ENCODE measurements at regions not wholly inside any gene's neighbourhood (a gene's known extent, or its start where the extent isn't known, plus 50 kb on each side); places are given as distances from the start of the nearest gene placed in this dataset.

- TF ChIP-seq CREB1 (IDR thresholded peaks at IDR 0.05) (no peak), HDAC2 (IDR thresholded peaks at IDR 0.05; ENCODE audit: borderline replicate concordance in 1 of 2, low read depth in 2 of 2, low read length in 2 of 2) (no peak), TBP (IDR thresholded peaks at IDR 0.05; ENCODE audit: low read depth, low read length) (no peak)
- ChIA-PET CTCF (ENCODE audit: partially characterized antibody) (no interaction called here), POLR2A (ENCODE audit: partially characterized antibody) (no interaction called here)
- H2BK20ac ChIP-seq (ENCODE audit: low read length) = no peak overlapping the region
- no peak overlapping the region for H3K9ac ChIP-seq (replicated peaks in 1 of 4; ENCODE audit: extremely low read depth in 1 of 4, low read depth in 3 of 4, low read length in 3 of 4)
- no peaks in the 10 kb centered on the region for H3K27me3 ChIP-seq (replicated peaks in 1 of 4; ENCODE audit: control insufficient read depth in 3 of 4, extremely low read depth in 1 of 4, insufficient read depth in 3 of 4, low read length in 3 of 4)
- no peaks in the 10 kb centered on the region for H3K4me1 ChIP-seq (replicated peaks in 1 of 4; ENCODE audit: control insufficient read depth in 3 of 4, insufficient read depth in 4 of 4, low read length in 3 of 4)
- H3K9me3 ChIP-seq (ENCODE audit: insufficient read depth in 2 of 2, low read depth in 1 of 2, low read length in 1 of 2) = no peaks in the 10 kb centered on the region
- H4K5ac ChIP-seq (ENCODE audit: insufficient read length, low read depth, low read length) = no peak overlapping the region
- no peak overlapping the region for H3K18ac ChIP-seq (ENCODE audit: extremely low read depth, low read length)
- H3K23me2 ChIP-seq (ENCODE audit: low read depth, low read length) = no peaks in the 10 kb centered on the region
- H3K23ac ChIP-seq (ENCODE audit: insufficient read length) = no peak overlapping the region
- no peaks in the 10 kb centered on the region for H3K36me3 ChIP-seq (ENCODE audit: control insufficient read depth in 2 of 4, insufficient read depth in 4 of 4, low read length in 3 of 4)
- H3K14ac ChIP-seq (ENCODE audit: insufficient read length) = no peak overlapping the region
- no peaks in the 10 kb centered on the region for H3K79me2 ChIP-seq (ENCODE audit: control insufficient read depth in 1 of 2, insufficient read depth in 2 of 2, low read length in 2 of 2)
- no peak overlapping the region for H3K56ac ChIP-seq (replicated peaks; ENCODE audit: insufficient read length, low read depth, low read length)
- H2BK12ac ChIP-seq (ENCODE audit: low read depth, low read length) = no peak overlapping the region
- H3K4me2 ChIP-seq (ENCODE audit: insufficient read depth in 1 of 2, low read depth in 2 of 2, low read length in 2 of 2) = no peak overlapping the region
- WGBS, 2 experiments (ENCODE audit: extremely low coverage in 1 of 2, insufficient coverage in 1 of 2, insufficient read length in 1 of 2, insufficient replicate concordance in 2 of 2, low coverage in 1 of 2, low lambda C conversion rate in 2 of 2, missing lambda C conversion rate in 1 of 2) = 92% methylated on average over 3 of the region's 3 CpGs; no CpG with 5 or more reads in 1 of the 2 experiments
- H4K91ac ChIP-seq (replicated peaks; ENCODE audit: insufficient read length, low read length) = no peak overlapping the region
- H4K8ac ChIP-seq (ENCODE audit: extremely low read depth, insufficient read depth, low read length) = no peak overlapping the region
- no peak overlapping the region for H2BK120ac ChIP-seq (replicated peaks; ENCODE audit: low read depth, low read length)
- H2AFZ ChIP-seq (ENCODE audit: low read length) = no peak overlapping the region
- no peak overlapping the region for H3K4me3 ChIP-seq (ENCODE audit: extremely low read depth in 1 of 4, insufficient read depth in 2 of 4, low read depth in 3 of 4, low read length in 4 of 4)
- no peak for DNase-seq (ENCODE audit: low read depth in 1 of 2, low spot score in 2 of 2)
- no peak overlapping the region for H2AK5ac ChIP-seq (ENCODE audit: low read depth, low read length)
- FAIRE-seq = no peak
- no peak overlapping the region for H3K27ac ChIP-seq (ENCODE audit: low read depth, low read length)
- no peak overlapping the region for H3K4ac ChIP-seq (replicated peaks; ENCODE audit: insufficient read length, low read depth, low read length)
- no peaks in the 10 kb centered on the region for H4K20me1 ChIP-seq (replicated peaks in 1 of 2; ENCODE audit: control insufficient read depth in 1 of 2, insufficient read depth in 2 of 2, low read length in 2 of 2)
- H3K79me1 ChIP-seq (ENCODE audit: low read depth, low read length) = no peaks in the 10 kb centered on the region
- H2BK5ac ChIP-seq (ENCODE audit: low read depth, low read length) = no peak overlapping the region
- no peak overlapping the region for H2BK15ac ChIP-seq (ENCODE audit: low read length)
These were observed 190.5 kb upstream of the MC4R start for GRCh38 chr18:60563082-60563481.

All from H1 (cell line).